ENCODE measurements at regions not wholly inside any gene's neighbourhood (a gene's known extent, or its start where the extent isn't known, plus 50 kb on each side); places are given as distances from the start of the nearest gene placed in this dataset.

DNA sequence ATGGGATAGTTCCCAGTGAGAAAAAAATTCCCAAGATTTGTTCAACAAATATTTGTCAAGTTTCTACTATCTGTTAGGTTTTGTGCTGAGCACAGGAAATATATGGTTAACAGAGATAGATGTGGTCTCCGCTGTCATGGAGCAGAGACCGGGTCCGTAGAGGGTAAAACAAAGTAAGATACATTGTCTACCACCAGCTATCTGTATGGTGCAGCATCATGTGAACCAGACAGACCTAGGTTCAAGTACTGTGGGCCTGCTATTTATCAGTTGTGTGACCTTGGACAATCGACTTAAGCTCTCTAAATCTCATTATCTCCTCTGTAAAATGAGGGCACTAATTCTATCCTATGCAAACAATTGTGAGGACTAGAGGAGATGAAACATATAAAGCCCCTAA lies 109.8 kb downstream of the DUSP10 start:
- DNase-seq (ENCODE audit: low spot score) = no peak

- no peak for DNase-seq (ENCODE audit: low spot score)
Observed at GRCh38 chr1:221633841-221634409, 108.0 kb downstream of the DUSP10 start.

DNA sequence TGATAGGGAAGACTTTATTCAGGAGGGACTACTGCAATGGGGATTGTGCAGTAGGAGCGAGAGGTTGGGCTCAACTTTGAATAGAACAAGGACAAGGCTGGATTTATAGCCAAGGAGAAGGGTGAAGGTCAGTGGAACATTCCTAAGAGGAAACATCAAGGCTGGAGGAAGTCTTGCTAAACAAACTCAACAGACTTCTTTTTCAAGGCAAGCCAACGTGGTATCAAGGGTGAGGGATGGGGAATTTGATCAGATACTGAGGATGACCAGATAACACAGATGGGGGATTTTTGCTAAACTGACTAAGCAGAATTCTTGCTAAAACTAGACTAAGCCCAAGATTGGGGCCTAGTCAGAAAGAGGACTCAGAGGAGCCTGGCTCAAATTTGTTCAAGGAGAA lies 107.3 kb downstream of the DUSP10 start:
- DNase-seq (ENCODE audit: low spot score) = no peak

DNA sequence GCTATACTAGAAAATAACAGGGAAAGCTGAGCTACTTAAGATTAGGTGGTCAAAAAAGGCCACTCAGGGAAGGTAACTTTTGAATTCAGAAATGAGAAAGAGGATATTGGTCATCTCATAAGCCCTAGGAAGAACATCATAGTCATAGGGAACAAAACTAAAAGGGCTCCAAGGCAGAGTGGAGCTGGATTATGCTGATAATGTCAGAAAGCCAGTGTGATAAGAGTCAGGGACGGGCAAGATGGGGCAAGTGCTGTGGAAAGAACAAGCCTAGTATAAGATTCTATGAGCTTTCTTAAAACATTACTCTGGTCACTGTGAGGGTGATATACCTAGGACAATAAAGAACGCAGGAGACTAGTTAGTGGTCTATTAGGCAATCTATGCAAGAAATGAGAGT lies 106.6 kb downstream of the DUSP10 start:
- DNase-seq (ENCODE audit: low spot score) = no peak

- no peak for DNase-seq (ENCODE audit: low spot score)
Observed at GRCh38 chr1:221636096-221636495, 105.8 kb downstream of the DUSP10 start.

- DNase-seq (ENCODE audit: low spot score) = no peak
Observed at GRCh38 chr1:221636967-221637366, 104.9 kb downstream of the DUSP10 start.

- peak; percentile 50 for DNase-seq (ENCODE audit: low spot score)
Observed at GRCh38 chr1:221637641-221638041, 104.2 kb downstream of the DUSP10 start.

- DNase-seq (ENCODE audit: low spot score) = no peak
Observed at GRCh38 chr1:221638595-221638994, 103.3 kb downstream of the DUSP10 start.

DNA sequence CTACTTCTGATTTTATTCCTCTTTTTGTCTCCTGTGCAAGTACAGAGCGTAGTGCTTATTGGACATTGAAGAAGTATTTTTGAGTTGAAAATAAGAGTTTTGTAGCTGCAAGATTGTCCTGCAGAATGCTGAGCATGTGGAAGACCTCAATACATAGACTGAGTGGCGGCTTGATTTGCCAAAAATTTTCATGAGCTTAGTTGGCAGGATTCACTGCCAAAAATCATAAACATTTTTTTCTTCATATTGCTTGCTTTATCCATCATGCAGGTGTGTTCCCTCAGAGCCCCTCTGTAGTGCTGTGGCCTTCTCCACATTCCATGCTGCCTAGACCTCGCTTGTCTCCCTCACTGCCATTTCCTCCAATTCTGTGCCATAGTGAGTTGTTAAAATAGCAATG lies 100.1 kb downstream of the DUSP10 start:
- DNase-seq (ENCODE audit: low spot score) = no peak

DNA sequence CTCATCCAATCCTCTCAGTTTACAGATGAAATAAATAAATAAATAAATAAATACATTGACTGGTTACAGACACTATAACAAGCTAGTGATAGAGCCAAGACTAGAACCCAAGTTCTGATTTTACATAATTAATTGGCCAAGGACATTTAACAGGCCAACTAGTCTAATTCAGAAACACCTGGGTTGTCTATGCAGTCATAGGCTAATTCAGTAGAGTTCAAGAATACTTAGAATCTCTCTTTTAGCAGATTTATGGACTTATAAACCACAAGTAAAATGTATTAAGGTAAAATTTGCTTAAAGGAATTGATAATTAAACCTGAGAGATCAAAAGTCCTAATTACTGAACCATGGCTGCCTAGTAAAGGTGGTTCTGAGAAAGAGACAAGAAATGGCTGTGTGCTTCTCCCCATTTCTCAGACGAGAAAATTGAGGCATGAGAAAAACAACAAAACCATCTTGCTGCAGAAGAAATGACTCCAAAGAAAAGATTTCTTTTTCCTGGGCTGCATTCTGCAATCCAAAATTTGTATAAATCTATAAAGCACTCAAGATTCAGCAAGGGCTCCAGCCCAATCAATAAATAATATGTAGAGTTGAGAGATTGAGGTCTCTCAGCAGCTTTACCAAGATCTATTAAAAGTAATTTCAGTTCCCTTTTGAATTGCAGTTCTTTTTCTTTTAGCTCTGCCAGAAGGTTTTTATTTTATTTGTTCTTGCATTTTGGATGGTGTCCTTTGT lies 98.3 kb downstream of the DUSP10 start:
- DNase-seq (ENCODE audit: low spot score) = no peak

DNA sequence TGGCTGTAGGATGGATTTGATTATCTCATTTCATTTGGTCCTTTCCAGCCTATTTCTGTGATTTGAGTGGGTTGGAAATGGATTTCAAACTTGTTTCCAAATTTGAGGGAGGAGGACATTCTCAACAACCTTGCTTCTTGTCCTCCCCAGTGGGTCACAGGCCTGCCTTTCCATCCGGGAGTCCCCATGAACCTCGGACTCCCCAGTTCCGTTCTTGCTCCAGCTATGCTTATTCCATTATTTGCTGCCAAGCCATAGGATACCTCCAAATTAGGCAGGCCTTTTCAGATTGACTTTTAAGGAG lies 97.8 kb downstream of the DUSP10 start:
- DNase-seq (ENCODE audit: low spot score) = no peak

- no peak for DNase-seq (ENCODE audit: low spot score)
Observed at GRCh38 chr1:221644663-221645258, 97.1 kb downstream of the DUSP10 start.

- no peak for DNase-seq (ENCODE audit: low spot score)
Observed at GRCh38 chr1:221648201-221648600, 93.7 kb downstream of the DUSP10 start.
